GM18499 (cell line): ENCODE measurements at regions not wholly inside any gene's neighbourhood (a gene's known extent, or its start where the extent isn't known, plus 50 kb on each side); places are given as distances from the start of the nearest gene placed in this dataset.

ENCODE experiments used
- ATAC-seq: cut with Tn5 transposase; IDR thresholded peaks from one replicate; pipeline ENCODE4 v1.9.1; 2021; ENCODE audit warnings: moderate number of reproducible peaks; ENCODE audit not compliant: insufficient read depth, unreplicated experiment

GRCh38 chr12:58593557-58594304, 326.6 kb downstream of the LRIG3 start:
- ATAC-seq = no peak

DNA sequence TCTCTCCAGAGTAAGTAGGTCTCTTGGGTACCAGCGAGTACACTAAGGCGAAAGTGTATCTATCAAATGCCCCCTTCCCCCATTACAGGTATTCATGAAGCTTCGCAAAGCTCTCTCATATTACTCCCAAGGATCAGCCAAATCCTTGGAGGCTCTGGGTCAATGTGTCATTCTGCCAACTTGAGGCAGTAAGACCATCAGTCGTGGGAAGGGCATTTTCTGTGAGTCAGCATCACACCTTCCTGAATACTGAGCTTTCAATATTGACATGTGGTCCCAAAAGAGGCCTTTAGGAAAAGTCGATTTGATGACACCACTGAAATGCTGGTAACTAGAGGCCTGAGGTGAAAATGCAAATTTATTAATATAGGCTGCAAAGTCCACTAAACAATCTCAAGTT, 323.9 kb downstream of the LRIG3 start:
- no peak for ATAC-seq

GRCh38 chr12:58601529-58601928, 318.8 kb downstream of the LRIG3 start:
- no peak for ATAC-seq

DNA sequence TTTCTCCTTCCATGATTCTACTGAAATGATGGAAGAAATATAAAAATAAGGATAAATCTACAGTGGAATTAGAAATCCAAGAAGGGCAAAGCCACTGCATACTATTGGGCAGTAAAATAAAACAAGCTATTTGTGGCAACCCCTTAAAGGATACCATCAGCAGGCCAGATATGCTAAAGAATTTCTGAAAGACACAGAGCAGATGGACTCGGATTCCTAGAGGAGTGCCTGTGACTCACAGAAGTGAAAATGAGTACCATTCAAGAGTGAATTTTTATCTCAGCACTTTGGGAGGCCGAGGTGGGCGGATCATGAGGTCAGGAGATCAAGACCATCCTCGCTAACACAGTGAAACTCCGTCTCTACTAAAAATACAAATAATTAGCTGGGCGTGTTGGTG, 318.1 kb downstream of the LRIG3 start:
- ATAC-seq = no peak

DNA sequence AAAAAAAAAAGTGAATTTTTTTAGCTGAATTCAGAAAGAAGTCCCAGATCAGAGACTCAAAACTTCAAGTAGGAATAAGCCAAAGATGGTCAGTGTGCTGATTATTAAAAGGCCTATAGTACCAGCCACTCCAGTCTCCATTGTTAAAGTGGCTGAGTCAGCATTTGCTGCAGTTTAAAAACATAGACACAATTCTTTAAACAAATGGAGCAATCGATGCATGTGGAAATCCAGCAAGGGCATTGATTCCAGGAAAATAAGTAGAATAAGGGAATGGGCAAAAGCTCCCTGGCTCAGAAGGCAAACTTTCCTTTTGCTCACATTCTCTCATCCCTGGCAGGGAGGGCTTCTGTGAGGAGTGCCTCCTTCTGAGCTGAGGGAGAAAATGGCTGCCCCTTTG, 317.6 kb downstream of the LRIG3 start:
- no peak for ATAC-seq

- ATAC-seq = no peak
Observed at GRCh38 chr12:58607805-58608204, 312.5 kb downstream of the LRIG3 start.

DNA sequence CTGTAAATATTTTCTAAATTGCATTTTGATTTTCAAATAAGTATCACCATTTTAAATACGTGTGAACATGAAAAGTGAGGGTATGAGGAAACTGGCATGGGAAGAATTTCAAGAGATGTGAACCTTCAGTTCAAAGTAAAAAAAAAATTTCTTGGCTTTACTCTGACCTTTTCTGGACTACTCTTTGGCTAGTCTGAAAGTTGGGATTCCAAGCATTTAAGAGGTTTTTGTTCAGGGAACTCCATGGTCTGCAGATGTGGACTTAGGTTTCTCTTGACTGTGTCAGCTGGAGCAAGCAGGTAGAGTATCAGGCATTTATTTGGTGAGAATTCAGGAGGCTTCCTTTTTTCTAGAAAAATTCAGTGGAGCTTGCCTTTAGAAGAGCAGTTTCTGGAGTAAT, 311.6 kb downstream of the LRIG3 start:
- ATAC-seq = no peak

GRCh38 chr12:58615047-58615446, 305.3 kb downstream of the LRIG3 start:
- no peak for ATAC-seq

GRCh38 chr12:58615576-58615975, 304.7 kb downstream of the LRIG3 start:
- no peak for ATAC-seq

- ATAC-seq = no peak
Observed at GRCh38 chr12:58616618-58617017, 303.7 kb downstream of the LRIG3 start.

- ATAC-seq = no peak
Observed at GRCh38 chr12:58621126-58621525, 299.2 kb downstream of the LRIG3 start.

- no peak for ATAC-seq
Observed at GRCh38 chr12:58629376-58629775, 290.9 kb downstream of the LRIG3 start.

GRCh38 chr12:58633479-58633878, 286.8 kb downstream of the LRIG3 start:
- ATAC-seq = no peak

DNA sequence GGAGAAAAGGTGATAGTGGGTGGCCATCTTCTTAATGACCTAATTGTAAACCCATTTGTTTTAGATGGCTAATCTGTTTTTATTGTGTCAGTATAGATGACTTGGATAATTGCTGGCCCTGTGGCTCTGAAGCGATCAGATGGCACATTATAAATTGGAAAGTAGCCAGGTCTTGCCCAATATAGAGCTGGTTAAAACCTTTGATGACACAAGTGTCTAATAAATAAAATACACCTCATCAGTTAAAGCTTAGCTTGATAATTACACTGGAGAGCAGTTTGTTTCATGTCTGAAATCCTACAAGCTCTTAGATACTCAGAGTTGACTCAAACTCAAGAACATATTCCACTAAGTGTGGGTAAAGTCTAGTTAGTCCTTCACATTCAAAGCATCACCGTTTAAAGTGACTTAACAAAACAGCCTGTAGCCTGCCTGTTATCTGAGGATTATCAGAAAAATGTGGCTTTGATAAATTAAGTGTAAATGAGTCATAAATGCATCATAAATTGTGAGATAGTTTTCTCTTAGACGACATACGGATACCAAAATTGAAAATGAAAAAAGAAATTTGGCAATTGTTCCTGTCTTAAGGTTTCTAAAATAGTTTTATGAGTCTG, 280.9 kb downstream of the LRIG3 start:
- ATAC-seq = no peak

GRCh38 chr12:58640314-58640713, 280.0 kb downstream of the LRIG3 start:
- ATAC-seq = no peak

GRCh38 chr12:58645946-58646345, 274.4 kb downstream of the LRIG3 start:
- ATAC-seq = no peak

GRCh38 chr12:58647495-58647894, 272.8 kb downstream of the LRIG3 start:
- ATAC-seq = no peak

DNA sequence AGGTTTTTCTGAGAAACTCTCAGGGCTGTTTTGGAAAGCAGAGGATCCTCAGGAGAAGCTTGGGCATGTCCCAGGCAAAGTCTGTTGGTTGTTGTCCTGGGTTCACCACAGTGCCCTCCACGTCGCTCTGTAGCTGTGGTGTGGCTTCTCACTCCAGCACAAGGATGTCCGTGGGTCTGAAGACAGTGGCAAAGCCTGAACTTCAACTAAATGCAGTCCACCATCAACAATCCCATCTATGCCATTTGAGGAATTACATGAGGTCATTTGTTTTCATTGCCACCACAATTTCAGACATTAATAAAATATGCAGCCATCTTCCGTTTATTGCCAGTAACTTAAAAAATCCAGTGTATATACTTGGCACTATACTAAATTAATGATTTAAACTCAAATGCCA, 272.1 kb downstream of the LRIG3 start:
- ATAC-seq = no peak

GRCh38 chr12:58651850-58652249, 268.5 kb downstream of the LRIG3 start:
- ATAC-seq = no peak

GRCh38 chr12:58654021-58654420, 266.3 kb downstream of the LRIG3 start:
- ATAC-seq = no peak

- ATAC-seq = no peak
Observed at GRCh38 chr12:58655375-58655774, 264.9 kb downstream of the LRIG3 start.
